ENCODE measurements at regions not wholly inside any gene's neighbourhood (a gene's known extent, or its start where the extent isn't known, plus 50 kb on each side); places are given as distances from the start of the nearest gene placed in this dataset.

DNA sequence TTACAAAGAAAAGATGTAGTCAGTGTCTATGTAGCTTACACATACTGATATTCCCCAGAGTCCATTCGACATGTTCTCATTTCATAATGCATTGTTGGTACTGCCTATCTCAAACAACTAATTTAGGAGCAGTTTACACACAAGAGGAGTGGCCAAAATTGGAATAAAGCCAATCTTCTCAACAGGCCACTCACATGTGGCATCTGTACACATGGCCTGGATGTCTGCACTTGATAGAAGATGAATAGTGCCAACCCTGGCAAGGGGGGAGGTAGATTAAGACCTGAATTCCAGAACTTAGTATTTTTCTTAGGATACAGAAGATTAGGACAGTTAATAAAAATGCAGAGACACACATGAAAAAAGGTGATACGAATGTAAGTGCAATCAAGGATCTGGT is 125.3 kb upstream of the STARD3NL start:
- Mint-ChIP-seq H3K27ac (no peak overlapping the region), H3K27me3 (no peaks in the 10 kb centered on the region), H3K4me1 (ENCODE audit: low read depth) (no peaks in the 10 kb centered on the region), H3K4me3 (no peak overlapping the region), H3K36me3 (ENCODE audit: low read depth) (no peaks in the 10 kb centered on the region), H3K9me3 (peaks cover 3% of the 10 kb centered on the region)
- no peak for ATAC-seq
- ChIA-PET CTCF (interaction anchor here (1.7 kb wide), 1 partner anchor 18 kb away, joined by 4 read pairs; no protein-coding TSS in a partner anchor), POLR2A (no interaction called here)
- no peak for TF ChIP-seq CTCF (IDR thresholded peaks at IDR 0.05)
- no peak for DNase-seq
- intact Hi-C loops (cut with micrococcal nuclease): no loop called here

- no peak for ATAC-seq
- ChIA-PET POLR2A (no interaction called here), CTCF (interaction anchor here (0.7 kb wide), 1 partner anchor 86 kb away, joined by 3 read pairs; no protein-coding TSS in a partner anchor)
- no peak for DNase-seq
- Mint-ChIP-seq H3K9me3 (peaks cover 2% of the 10 kb centered on the region), H3K27me3 (no peaks in the 10 kb centered on the region), H3K4me1 (ENCODE audit: low read depth) (no peaks in the 10 kb centered on the region), H3K4me3 (no peak overlapping the region), H3K36me3 (ENCODE audit: low read depth) (no peaks in the 10 kb centered on the region), H3K27ac (no peak overlapping the region)
- intact Hi-C loops (cut with micrococcal nuclease): no loop called here
- no peak for TF ChIP-seq CTCF (IDR thresholded peaks at IDR 0.05)
Measured at GRCh38 chr7:38054199-38054598, 123.8 kb upstream of the STARD3NL start.

DNA sequence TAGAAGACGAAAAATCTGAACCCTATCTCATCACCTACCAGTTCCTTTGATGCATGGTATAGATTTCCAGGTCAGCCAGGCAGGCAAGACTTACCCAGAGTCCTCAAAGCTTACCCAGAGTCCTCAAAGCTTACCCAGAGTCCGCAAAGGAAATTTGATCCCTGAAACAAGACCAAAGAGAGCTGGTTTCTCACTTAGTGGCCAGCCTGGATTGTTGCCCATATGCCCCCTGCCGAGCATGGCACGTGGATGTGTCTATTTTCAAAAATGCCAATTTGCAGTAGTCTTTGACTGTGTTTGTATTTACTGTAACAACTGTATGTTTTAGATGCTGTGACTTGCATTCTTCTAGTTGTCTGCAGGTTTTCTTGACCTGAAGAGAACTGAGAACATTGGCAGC is 120.2 kb upstream of the STARD3NL start:
- CTCF ChIA-PET: no interaction called here
- ATAC-seq (no peak), DNase-seq (no peak)
- intact Hi-C loops (cut with micrococcal nuclease): no loop called here
- no peak overlapping the region for H3K27ac Mint-ChIP-seq
- H3K9me3 Mint-ChIP-seq: no peaks in the 10 kb centered on the region
- POLR2A ChIA-PET: no interaction called here
- no peak overlapping the region for H3K4me3 Mint-ChIP-seq
- H3K36me3 Mint-ChIP-seq (ENCODE audit: low read depth): no peaks in the 10 kb centered on the region
- no peaks in the 10 kb centered on the region for H3K27me3 Mint-ChIP-seq
- no peak for TF ChIP-seq CTCF (IDR thresholded peaks at IDR 0.05)
- H3K4me1 Mint-ChIP-seq (ENCODE audit: low read depth): no peaks in the 10 kb centered on the region

DNA sequence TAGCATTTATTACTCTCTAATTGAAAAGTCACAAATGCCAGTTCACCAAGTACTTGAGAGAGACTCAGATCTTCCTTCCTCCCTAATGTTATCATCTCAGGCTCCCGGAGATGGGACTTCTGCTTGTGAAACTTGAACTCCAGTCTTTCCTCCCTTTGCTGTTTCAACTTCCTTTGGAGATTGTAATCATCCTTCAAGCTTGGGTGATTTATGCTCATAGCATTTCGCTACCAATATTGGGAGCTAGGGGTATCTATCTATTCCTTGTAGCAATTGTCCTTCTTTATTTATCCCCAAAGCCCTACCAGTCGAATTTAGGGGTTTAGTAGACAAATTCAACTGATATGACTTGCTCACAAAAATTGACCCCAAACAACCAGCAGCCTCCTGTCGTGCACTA is 117.9 kb upstream of the STARD3NL start:
- ChIA-PET CTCF (interaction anchor here (0.9 to 1.1 kb wide), 3 partner anchors 8 to 156 kb away, joined by 3 to 6 read pairs (median 3); no protein-coding TSS in a partner anchor), POLR2A (no interaction called here)
- Mint-ChIP-seq H3K27me3 (peaks cover 2% of the 10 kb centered on the region), H3K27ac (no peak overlapping the region), H3K9me3 (no peaks in the 10 kb centered on the region), H3K4me1 (ENCODE audit: low read depth) (no peaks in the 10 kb centered on the region), H3K36me3 (ENCODE audit: low read depth) (no peaks in the 10 kb centered on the region), H3K4me3 (no peak overlapping the region)
- DNase-seq (no peak), ATAC-seq (no peak)
- TF ChIP-seq CTCF (IDR thresholded peaks at IDR 0.05): no peak
- intact Hi-C loops (cut with micrococcal nuclease): no loop called here

DNA sequence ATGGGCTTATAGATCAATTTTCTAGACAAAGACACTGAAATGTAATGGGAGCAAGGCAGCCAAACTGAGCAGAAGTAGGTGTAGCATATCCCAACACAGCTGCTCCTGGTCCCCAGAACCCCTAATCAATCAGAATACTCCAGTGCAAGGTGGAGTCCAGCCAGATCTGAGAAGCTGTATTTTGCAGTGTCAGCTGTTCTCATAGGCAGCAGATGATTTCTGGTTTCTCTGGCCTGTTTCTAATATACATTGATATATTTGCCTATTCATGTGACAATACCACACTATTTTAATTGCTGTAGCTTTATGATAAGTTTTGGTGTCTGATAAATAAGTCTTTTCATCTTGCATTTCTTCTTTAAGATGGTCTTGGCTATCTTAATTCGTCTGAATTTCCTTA is 117.4 kb upstream of the STARD3NL start:
- DNase-seq: no peak
- CTCF ChIA-PET: interaction anchor here (0.9 to 1.1 kb wide), 2 partner anchors 12 to 155 kb away, joined by 3 read pairs; no protein-coding TSS in a partner anchor
- Mint-ChIP-seq H3K36me3 (ENCODE audit: low read depth) (no peaks in the 10 kb centered on the region), H3K4me1 (ENCODE audit: low read depth) (no peaks in the 10 kb centered on the region), H3K9me3 (no peaks in the 10 kb centered on the region), H3K27me3 (peaks cover 2% of the 10 kb centered on the region), H3K27ac (no peak overlapping the region), H3K4me3 (no peak overlapping the region)
- no peak for ATAC-seq
- POLR2A ChIA-PET: no interaction called here
- intact Hi-C loops (cut with micrococcal nuclease): no loop called here
- no peak for TF ChIP-seq CTCF (IDR thresholded peaks at IDR 0.05)

All from activated CD8-positive, alpha-beta T cell treated with anti-CD3 and anti-CD28 coated beads for 36 hours (primary cell).